ENCODE measurements at regions not wholly inside any gene's neighbourhood (a gene's known extent, or its start where the extent isn't known, plus 50 kb on each side); places are given as distances from the start of the nearest gene placed in this dataset.

- TF ChIP-seq POLR2A (IDR thresholded peaks at IDR 0.05): no peak
- no peak for TF ChIP-seq CTCF (IDR thresholded peaks at IDR 0.05)
Observed at GRCh38 chr4:55216863-55217635, 91.7 kb upstream of the KDR start.
